OCI-LY1 (cell line): ENCODE measurements at regions not wholly inside any gene's neighbourhood (a gene's known extent, or its start where the extent isn't known, plus 50 kb on each side); places are given as distances from the start of the nearest gene placed in this dataset.

Experiments
- H2AFZ ChIP-seq: fragments of 200-600 bp; sonication (generic), shearing (Covaris generic); 2 replicates; pipeline ENCODE4 v1.6.0; 2014; ENCODE audit warnings: antibody characterized with exemption, mild to moderate bottlenecking, low read length
- H3F3A ChIP-seq: fragments of 200-600 bp; sonication (generic), shearing (Covaris generic); 2 replicates; pipeline ENCODE4 v1.6.0; 2014; ENCODE audit warnings: mild to moderate bottlenecking, antibody characterized with exemption, low read length, moderate library complexity; ENCODE audit not compliant: insufficient read depth
- H3K27ac ChIP-seq: fragments of 200-600 bp; sonication (generic); 2 replicates; pipeline ENCODE4 v1.5.1; 2014; ENCODE audit warnings: low read length, mixed run types, mild to moderate bottlenecking, low read depth; ENCODE audit not compliant: poor library complexity, severe bottlenecking
- H3K27me3 ChIP-seq: fragments of 200-600 bp; sonication (generic); 2 replicates; pipeline ENCODE4 v1.6.0; 2014; ENCODE audit warnings: antibody characterized with exemption, mild to moderate bottlenecking, low read length, moderate library complexity; ENCODE audit not compliant: insufficient read depth
- H3K36me3 ChIP-seq: fragments of 200-600 bp; sonication (generic); 2 replicates; pipeline ENCODE4 v1.6.1; 2014; ENCODE audit warnings: mild to moderate bottlenecking, antibody characterized with exemption, low read length, moderate library complexity, mixed read lengths; ENCODE audit not compliant: insufficient read depth
- H3K4me1 ChIP-seq: fragments of 200-600 bp; sonication (generic); 2 replicates; pipeline ENCODE4 v1.5.1; 2014; ENCODE audit warnings: mild to moderate bottlenecking, low read length, moderate library complexity; ENCODE audit not compliant: insufficient read depth, severe bottlenecking
- H3K4me2 ChIP-seq: fragments of 200-600 bp; sonication (generic), shearing (Covaris generic); 2 replicates; pipeline ENCODE4 v1.6.1; 2014; ENCODE audit warnings: low read length
- H3K4me3 ChIP-seq: fragments of 200-600 bp; sonication (generic); 2 replicates; pipeline ENCODE4 v1.5.1; 2014; ENCODE audit warnings: low read length, low read depth, mild to moderate bottlenecking, mixed read lengths; ENCODE audit not compliant: poor library complexity, severe bottlenecking
- H3K79me2 ChIP-seq: fragments of 200-600 bp; shearing (Covaris generic); 2 replicates; pipeline ENCODE4 v1.6.1; 2016; ENCODE audit warnings: mixed run types, low read length, mixed read lengths; ENCODE audit not compliant: insufficient read depth
- H3K9ac ChIP-seq: fragments of 200-600 bp; sonication (generic), shearing (Covaris generic); 2 replicates; pipeline ENCODE4 v1.6.1; 2014; ENCODE audit warnings: mild to moderate bottlenecking, low read length, mixed read lengths
- H3K9me2 ChIP-seq: fragments of 200-600 bp; sonication (generic), shearing (Covaris generic); 2 replicates; pipeline ENCODE4 v1.6.1; 2014; ENCODE audit warnings: low read depth, mild to moderate bottlenecking, low read length, mixed read lengths
- H3K9me3 ChIP-seq: fragments of 200-600 bp; shearing (Covaris generic); 2 replicates; pipeline ENCODE4 v1.6.1; 2014; ENCODE audit warnings: low read length, mixed read lengths
- H4K20me1 ChIP-seq: fragments of 200-600 bp; sonication (generic), shearing (Covaris generic); 2 replicates; pipeline ENCODE4 v1.6.0; 2016; ENCODE audit warnings: mild to moderate bottlenecking, low read length; ENCODE audit not compliant: insufficient read depth
- EZH2 ChIP-seq: fragments of 200-600 bp; sonication (generic), shearing (Covaris generic); IDR thresholded peaks from 2 replicates; pipeline ENCODE4 v1.8.0; 2017; ENCODE audit warnings: borderline replicate concordance, mixed run types, mild to moderate bottlenecking, antibody characterized with exemption, low read length, moderate library complexity, mixed read lengths
- TF ChIP-seq, protein P1 (sequence below): fragments of 200-600 bp; sonication (generic), shearing (Covaris generic); IDR thresholded peaks from 2 replicates; pipeline ENCODE4 v1.5.1; 2017; ENCODE audit warnings: mild to moderate bottlenecking, antibody characterized with exemption, low read length, moderate library complexity, mixed read lengths

DNA sequence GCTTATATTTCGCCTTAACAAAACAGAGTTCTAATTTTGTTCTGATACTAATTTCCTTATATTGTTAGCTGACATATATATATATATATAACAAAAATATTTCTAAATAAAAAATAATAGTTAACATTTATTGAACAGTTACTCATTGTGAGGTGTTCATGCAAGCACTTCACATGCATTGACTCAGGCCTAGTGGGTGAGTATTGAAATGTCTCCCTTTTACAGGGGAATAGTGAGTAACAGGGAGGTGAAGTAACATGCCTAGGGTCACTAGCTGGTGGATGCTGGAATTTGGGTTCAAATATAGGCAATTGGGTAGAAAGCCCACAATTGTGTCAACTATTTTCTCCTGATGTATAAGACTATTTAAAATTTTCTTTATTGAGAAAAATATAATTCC lies 102.6 kb upstream of the ZPLD1 start:
- Histone ChIP-seq H3K9me2 (no peaks in the 10 kb centered on the region), H3K27me3 (no peaks in the 10 kb centered on the region), H3K79me2 (no peaks in the 10 kb centered on the region), H3K9ac (no peak overlapping the region), H3K4me1 (no peaks in the 10 kb centered on the region), H3K9me3 (no peaks in the 10 kb centered on the region), H2AFZ (no peak overlapping the region), H4K20me1 (no peaks in the 10 kb centered on the region), H3F3A (no peaks in the 10 kb centered on the region), H3K4me2 (no peak overlapping the region), H3K27ac (no peak overlapping the region), H3K36me3 (no peaks in the 10 kb centered on the region), H3K4me3 (no peak overlapping the region)
- no peak for TF ChIP-seq EZH2
- TF ChIP-seq, protein P1, sequence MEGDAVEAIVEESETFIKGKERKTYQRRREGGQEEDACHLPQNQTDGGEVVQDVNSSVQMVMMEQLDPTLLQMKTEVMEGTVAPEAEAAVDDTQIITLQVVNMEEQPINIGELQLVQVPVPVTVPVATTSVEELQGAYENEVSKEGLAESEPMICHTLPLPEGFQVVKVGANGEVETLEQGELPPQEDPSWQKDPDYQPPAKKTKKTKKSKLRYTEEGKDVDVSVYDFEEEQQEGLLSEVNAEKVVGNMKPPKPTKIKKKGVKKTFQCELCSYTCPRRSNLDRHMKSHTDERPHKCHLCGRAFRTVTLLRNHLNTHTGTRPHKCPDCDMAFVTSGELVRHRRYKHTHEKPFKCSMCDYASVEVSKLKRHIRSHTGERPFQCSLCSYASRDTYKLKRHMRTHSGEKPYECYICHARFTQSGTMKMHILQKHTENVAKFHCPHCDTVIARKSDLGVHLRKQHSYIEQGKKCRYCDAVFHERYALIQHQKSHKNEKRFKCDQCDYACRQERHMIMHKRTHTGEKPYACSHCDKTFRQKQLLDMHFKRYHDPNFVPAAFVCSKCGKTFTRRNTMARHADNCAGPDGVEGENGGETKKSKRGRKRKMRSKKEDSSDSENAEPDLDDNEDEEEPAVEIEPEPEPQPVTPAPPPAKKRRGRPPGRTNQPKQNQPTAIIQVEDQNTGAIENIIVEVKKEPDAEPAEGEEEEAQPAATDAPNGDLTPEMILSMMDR, result no peak

DNA sequence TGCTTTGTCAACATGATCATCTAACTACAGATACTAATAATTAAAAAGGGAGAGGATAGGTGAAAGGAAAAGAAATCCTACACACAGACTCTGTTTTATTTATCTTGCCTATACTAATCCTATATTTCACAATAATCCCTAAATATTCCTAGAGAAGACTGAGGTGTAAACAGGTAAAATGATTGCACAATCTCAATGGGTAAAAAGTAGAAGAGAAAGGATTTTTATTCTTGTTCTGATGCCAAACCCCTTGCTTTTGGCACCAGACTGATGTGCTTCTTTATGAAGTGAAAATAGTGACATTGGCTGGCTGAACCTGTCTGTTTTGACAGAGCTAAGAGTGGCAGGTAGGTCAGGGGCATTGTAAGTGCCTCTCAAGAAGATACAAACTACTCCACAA lies 101.9 kb upstream of the ZPLD1 start:
- no peaks in the 10 kb centered on the region for H4K20me1 ChIP-seq
- H3K9me2 ChIP-seq, result no peaks in the 10 kb centered on the region
- no peak overlapping the region for H3K4me2 ChIP-seq
- no peaks in the 10 kb centered on the region for H3K27me3 ChIP-seq
- H3K4me3 ChIP-seq, result no peak overlapping the region
- H3K79me2 ChIP-seq, result no peaks in the 10 kb centered on the region
- no peak for TF ChIP-seq EZH2
- TF ChIP-seq, protein P1, result no peak
- H3K27ac ChIP-seq, result no peak overlapping the region
- no peak overlapping the region for H2AFZ ChIP-seq
- no peaks in the 10 kb centered on the region for H3F3A ChIP-seq
- no peak overlapping the region for H3K9ac ChIP-seq
- no peaks in the 10 kb centered on the region for H3K9me3 ChIP-seq
- H3K4me1 ChIP-seq, result no peaks in the 10 kb centered on the region
- H3K36me3 ChIP-seq, result no peaks in the 10 kb centered on the region

DNA sequence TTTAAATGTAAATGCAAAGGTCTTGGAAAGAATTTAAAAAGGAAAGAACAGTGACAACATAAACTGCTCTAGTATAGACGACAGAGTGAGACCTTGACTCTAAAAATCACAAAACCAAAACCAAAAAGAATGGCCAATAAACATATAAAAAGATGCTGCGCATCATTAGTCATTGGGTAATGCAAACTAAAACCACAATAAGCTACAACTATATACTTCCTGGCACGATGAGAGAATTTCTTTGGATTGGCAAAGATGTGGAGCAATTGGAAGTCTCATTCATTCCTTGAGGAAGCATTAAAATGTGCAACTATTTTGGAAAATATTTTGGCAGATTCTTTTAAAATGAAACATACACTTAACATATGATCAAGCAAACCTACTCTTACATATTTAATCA lies 98.7 kb upstream of the ZPLD1 start:
- Histone ChIP-seq H4K20me1 (no peaks in the 10 kb centered on the region), H3K9me3 (no peaks in the 10 kb centered on the region), H3K79me2 (no peaks in the 10 kb centered on the region), H3K9me2 (no peaks in the 10 kb centered on the region), H3K4me2 (no peak overlapping the region), H3K27ac (no peak overlapping the region), H3K36me3 (no peaks in the 10 kb centered on the region), H3F3A (no peaks in the 10 kb centered on the region), H3K27me3 (no peaks in the 10 kb centered on the region), H3K4me1 (no peaks in the 10 kb centered on the region), H2AFZ (no peak overlapping the region), H3K9ac (no peak overlapping the region), H3K4me3 (no peak overlapping the region)
- TF ChIP-seq, protein P1, result no peak
- no peak for TF ChIP-seq EZH2
